CD4-positive, alpha-beta memory T cell (primary cell): ENCODE measurements at regions not wholly inside any gene's neighbourhood (a gene's known extent, or its start where the extent isn't known, plus 50 kb on each side); places are given as distances from the start of the nearest gene placed in this dataset.

Experiments used
- CTCF ChIA-PET: fragments of 350-600 bp; sonication (Branson Sonifier 250); formaldehyde crosslinking; loops from one replicate; lab custom pipeline; 2021; ENCODE audit warnings: inconsistent platforms; ENCODE audit not compliant: partially characterized antibody; lab: Charles Lee
- POLR2A ChIA-PET: fragments of 350-600 bp; sonication (Branson Sonifier 250); formaldehyde crosslinking; loops from one replicate; lab custom pipeline; 2021; ENCODE audit not compliant: partially characterized antibody; lab: Charles Lee
- DNase-seq, 5 donors: peaks; one replicate each; pipeline versions ENCODE4 v3.0.0 to v3.0.0-alpha.2; 2020 to 2022; ENCODE audit warnings: mixed read lengths in 1 of 5
- H3K27ac ChIP-seq: one replicate; pipeline ENCODE4 v1.7.0; 2013; ENCODE audit warnings: low read depth, low read length
- H3K27me3 ChIP-seq: 2 replicates; pipeline ENCODE4 v1.7.0; 2013; ENCODE audit warnings: mild to moderate bottlenecking, low read length, moderate library complexity; ENCODE audit not compliant: insufficient read depth
- H3K36me3 ChIP-seq: 2 replicates; pipeline ENCODE4 v1.7.0; 2013; ENCODE audit warnings: mild to moderate bottlenecking, low read length, moderate library complexity; ENCODE audit not compliant: insufficient read depth
- H3K4me1 ChIP-seq: 2 replicates; pipeline ENCODE4 v1.7.0; 2013; ENCODE audit warnings: mild to moderate bottlenecking, low read length, moderate library complexity; ENCODE audit not compliant: insufficient read depth
- H3K4me3 ChIP-seq, 2 donors: one replicate each; pipeline ENCODE4 v1.7.0; 2013; ENCODE audit warnings: low read length in 2 of 2, mild to moderate bottlenecking in 1 of 2
- H3K9me3 ChIP-seq, 2 donors: one replicate each; pipeline ENCODE4 v1.7.0; 2013; ENCODE audit warnings: low read length in 2 of 2, control low read depth in 1 of 2; ENCODE audit not compliant: control insufficient read depth in 1 of 2
- H3K27ac Mint-ChIP-seq, 7 donors: one replicate each; pipeline ENCODE4 v1.8.0; 2020 to 2021; ENCODE audit warnings: mixed read lengths in 7 of 7, mild to moderate bottlenecking in 6 of 7, inconsistent platforms in 3 of 7, moderate library complexity in 3 of 7
- H3K27me3 Mint-ChIP-seq, 2 donors: one replicate each; pipeline ENCODE4 v1.8.0; 2020 to 2021; ENCODE audit warnings: mixed read lengths in 2 of 2
- H3K36me3 Mint-ChIP-seq, 2 donors: one replicate each; pipeline ENCODE4 v1.8.0; 2020 to 2021; ENCODE audit warnings: mixed read lengths in 2 of 2, inconsistent platforms in 1 of 2, mild to moderate bottlenecking in 1 of 2
- H3K4me1 Mint-ChIP-seq, 4 donors: one replicate each; pipeline ENCODE4 v1.8.0; 2020 to 2021; ENCODE audit warnings: mixed read lengths in 4 of 4, mild to moderate bottlenecking in 1 of 4
- H3K4me3 Mint-ChIP-seq, 8 donors: one replicate each; pipeline ENCODE4 v1.8.0; 2020 to 2021; ENCODE audit warnings: mixed read lengths in 8 of 8, mild to moderate bottlenecking in 7 of 8, moderate library complexity in 6 of 8, inconsistent platforms in 3 of 8
- H3K9me3 Mint-ChIP-seq, 8 donors: one replicate each; pipeline ENCODE4 v1.8.0; 2020 to 2021; ENCODE audit warnings: mixed read lengths in 8 of 8, mild to moderate bottlenecking in 5 of 8, inconsistent platforms in 3 of 8, moderate library complexity in 1 of 8
- intact Hi-C: fragments of 100-400 bp; cut with micrococcal nuclease; formaldehyde crosslinking; loops from one replicate; pipeline ENCODE4 v1.15.1; 2023

GRCh38 chr12:84174115-84174514 is 738.5 kb downstream of the SLC6A15 start:
- Mint-ChIP-seq H3K4me3 (no peak overlapping the region), H3K27ac (no peak overlapping the region), H3K36me3 (no peaks in the 10 kb centered on the region), H3K4me1 (no peaks in the 10 kb centered on the region), H3K27me3 (no peaks in the 10 kb centered on the region), H3K9me3 (peaks cover 0 to 6% (median 1%) of the 10 kb centered on the region in 8 donors)
- intact Hi-C loops = no loop called here
- H3K4me1 ChIP-seq = no peaks in the 10 kb centered on the region
- H3K36me3 ChIP-seq = no peaks in the 10 kb centered on the region
- H3K9me3 ChIP-seq = no peaks in the 10 kb centered on the region
- DNase-seq = no peak
- no peaks in the 10 kb centered on the region for H3K27me3 ChIP-seq
- ChIA-PET POLR2A (no interaction called here), CTCF (no interaction called here)
- no peak overlapping the region for H3K4me3 ChIP-seq
- H3K27ac ChIP-seq = no peak overlapping the region

GRCh38 chr12:84172823-84173424 is 739.7 kb downstream of the SLC6A15 start:
- intact Hi-C loops = no loop called here
- Histone ChIP-seq H3K9me3 (no peaks in the 10 kb centered on the region), H3K36me3 (no peaks in the 10 kb centered on the region), H3K27me3 (no peaks in the 10 kb centered on the region), H3K4me3 (no peak overlapping the region), H3K4me1 (no peaks in the 10 kb centered on the region), H3K27ac (no peak overlapping the region)
- DNase-seq = no peak
- no peaks in the 10 kb centered on the region for H3K4me1 Mint-ChIP-seq
- no peak overlapping the region for H3K4me3 Mint-ChIP-seq
- H3K9me3 Mint-ChIP-seq = peaks cover 0 to 6% (median 1%) of the 10 kb centered on the region in 8 donors
- no peaks in the 10 kb centered on the region for H3K27me3 Mint-ChIP-seq
- H3K27ac Mint-ChIP-seq = no peak overlapping the region
- CTCF ChIA-PET = no interaction called here
- no peaks in the 10 kb centered on the region for H3K36me3 Mint-ChIP-seq
- POLR2A ChIA-PET = no interaction called here

GRCh38 chr12:84166812-84167211 is 745.8 kb downstream of the SLC6A15 start:
- POLR2A ChIA-PET = no interaction called here
- no peaks in the 10 kb centered on the region for H3K9me3 ChIP-seq

DNA sequence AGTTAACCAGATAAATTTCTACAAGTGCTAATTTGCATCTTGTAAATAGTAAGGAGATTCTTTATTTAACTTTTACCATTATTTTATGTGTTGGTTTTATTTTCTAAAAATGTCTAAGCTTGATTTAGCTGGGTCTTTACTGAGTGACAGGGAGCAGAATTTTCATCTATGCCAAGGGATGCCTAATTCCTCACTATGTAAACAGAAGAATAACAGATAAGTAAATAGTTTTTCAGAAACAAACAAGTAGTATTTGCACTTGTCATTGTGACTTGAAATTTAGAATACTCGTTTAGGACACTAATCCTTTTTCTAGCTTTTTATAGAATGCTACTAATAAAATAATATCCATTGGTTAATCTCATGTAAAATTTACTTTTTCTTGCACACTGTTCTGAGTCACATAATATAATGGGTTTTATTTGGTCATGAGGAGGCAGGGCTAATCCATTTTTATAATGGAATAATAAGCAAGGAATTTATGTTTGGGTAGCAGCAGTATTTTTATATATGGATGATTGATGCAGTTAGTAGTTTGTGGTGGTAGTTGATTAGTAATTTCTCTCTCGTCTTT is 746.5 kb downstream of the SLC6A15 start:
- CTCF ChIA-PET = no interaction called here
- no peaks in the 10 kb centered on the region for H3K9me3 ChIP-seq

More at GRCh38 chr12:84166812-84167211, 745.8 kb downstream of the SLC6A15 start:
- no peak overlapping the region for H3K27ac Mint-ChIP-seq
- Histone ChIP-seq H3K27me3 (no peaks in the 10 kb centered on the region), H3K36me3 (no peaks in the 10 kb centered on the region), H3K4me1 (no peaks in the 10 kb centered on the region), H3K27ac (no peak overlapping the region), H3K4me3 (no peak overlapping the region)
- intact Hi-C loops = no loop called here
- H3K4me1 Mint-ChIP-seq = no peaks in the 10 kb centered on the region
- no peak overlapping the region for H3K4me3 Mint-ChIP-seq
- no peaks in the 10 kb centered on the region for H3K36me3 Mint-ChIP-seq
- peaks cover 0 to 2% (median 0%) of the 10 kb centered on the region in 8 donors for H3K9me3 Mint-ChIP-seq
- no peak for DNase-seq
- H3K27me3 Mint-ChIP-seq = no peaks in the 10 kb centered on the region
- CTCF ChIA-PET = no interaction called here

DNA sequence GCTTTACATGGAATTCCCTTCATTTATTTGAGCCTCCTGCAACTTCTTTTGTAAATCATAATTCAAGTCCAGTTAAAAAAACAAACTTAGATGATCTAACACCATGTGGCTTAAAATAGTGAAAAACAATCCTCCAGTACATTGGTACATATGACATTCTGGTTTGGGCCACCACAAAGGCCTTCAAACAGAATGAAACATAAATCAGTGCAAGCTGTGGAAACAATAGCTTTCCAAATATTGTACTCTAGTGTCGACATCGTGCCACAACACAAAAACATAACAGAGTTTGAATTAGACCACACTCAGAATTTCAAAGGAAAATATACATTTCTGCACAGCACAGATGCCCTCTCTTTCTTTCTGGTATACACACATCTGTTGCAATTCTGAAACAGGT is 751.3 kb downstream of the SLC6A15 start:
- POLR2A ChIA-PET = no interaction called here
- Mint-ChIP-seq H3K27me3 (no peaks in the 10 kb centered on the region), H3K36me3 (no peaks in the 10 kb centered on the region)

More for the DNA sequence above, 746.5 kb downstream of the SLC6A15 start:
- H3K4me3 ChIP-seq = no peak overlapping the region
- no peak overlapping the region for H3K4me3 Mint-ChIP-seq
- DNase-seq = no peak
- no peaks in the 10 kb centered on the region for H3K27me3 ChIP-seq
- POLR2A ChIA-PET = no interaction called here
- no peaks in the 10 kb centered on the region for H3K4me1 Mint-ChIP-seq
- no peak overlapping the region for H3K27ac Mint-ChIP-seq
- no peaks in the 10 kb centered on the region for H3K27me3 Mint-ChIP-seq
- peaks cover 0 to 2% (median 0%) of the 10 kb centered on the region in 8 donors for H3K9me3 Mint-ChIP-seq
- H3K4me1 ChIP-seq = no peaks in the 10 kb centered on the region
- no peaks in the 10 kb centered on the region for H3K36me3 ChIP-seq
- H3K36me3 Mint-ChIP-seq = no peaks in the 10 kb centered on the region
- intact Hi-C loops = no loop called here
- no peak overlapping the region for H3K27ac ChIP-seq

DNA sequence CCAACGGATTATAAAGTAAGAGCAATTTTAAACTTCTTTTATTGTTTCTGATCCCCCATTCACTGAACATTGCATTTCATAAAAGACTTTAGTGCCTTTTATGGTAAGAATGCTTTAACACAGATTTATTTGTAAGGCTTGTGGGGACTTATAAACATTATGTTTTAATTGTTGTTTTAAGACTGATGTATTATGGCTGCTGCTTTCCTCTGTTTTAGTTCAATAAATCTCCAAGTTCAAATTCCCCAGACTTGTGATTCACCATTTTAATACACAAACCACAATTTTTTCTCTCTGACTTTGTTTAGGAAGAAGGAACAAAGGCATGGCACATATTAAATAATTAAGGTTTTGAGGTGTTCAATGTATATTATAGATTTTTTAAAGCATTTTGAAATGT is 753.3 kb downstream of the SLC6A15 start:
- no peak for DNase-seq
- Histone ChIP-seq H3K36me3 (no peaks in the 10 kb centered on the region), H3K4me3 (no peak overlapping the region), H3K4me1 (no peaks in the 10 kb centered on the region), H3K27me3 (no peaks in the 10 kb centered on the region), H3K9me3 (no peaks in the 10 kb centered on the region), H3K27ac (no peak overlapping the region)
- intact Hi-C loops = no loop called here
- POLR2A ChIA-PET = no interaction called here
- Mint-ChIP-seq H3K27ac (no peak overlapping the region), H3K36me3 (no peaks in the 10 kb centered on the region), H3K27me3 (no peaks in the 10 kb centered on the region), H3K4me3 (no peak overlapping the region), H3K4me1 (no peaks in the 10 kb centered on the region), H3K9me3 (peaks cover 0 to 5% (median 0%) of the 10 kb centered on the region in 8 donors)
- CTCF ChIA-PET = no interaction called here

More for the DNA sequence above, 751.3 kb downstream of the SLC6A15 start:
- H3K9me3 Mint-ChIP-seq = peaks cover 0 to 2% (median 0%) of the 10 kb centered on the region in 8 donors
- no peaks in the 10 kb centered on the region for H3K4me1 Mint-ChIP-seq
- no peaks in the 10 kb centered on the region for H3K27me3 ChIP-seq
- H3K4me3 ChIP-seq = no peak overlapping the region
- no peak overlapping the region for H3K4me3 Mint-ChIP-seq
- H3K36me3 ChIP-seq = no peaks in the 10 kb centered on the region
- DNase-seq = no peak
- intact Hi-C loops = no loop called here
- H3K27ac ChIP-seq = no peak overlapping the region
- H3K4me1 ChIP-seq = no peaks in the 10 kb centered on the region
- H3K27ac Mint-ChIP-seq = no peak overlapping the region
- CTCF ChIA-PET = no interaction called here
- H3K9me3 ChIP-seq = no peaks in the 10 kb centered on the region

GRCh38 chr12:84157170-84157569 is 755.4 kb downstream of the SLC6A15 start:
- ChIA-PET CTCF (no interaction called here), POLR2A (no interaction called here)
- Histone ChIP-seq H3K27me3 (no peaks in the 10 kb centered on the region), H3K4me1 (no peaks in the 10 kb centered on the region), H3K36me3 (no peaks in the 10 kb centered on the region), H3K27ac (no peak overlapping the region), H3K9me3 (no peaks in the 10 kb centered on the region), H3K4me3 (no peak overlapping the region)
- no peak for DNase-seq
- peaks cover 0 to 5% (median under 1%) of the 10 kb centered on the region in 8 donors for H3K9me3 Mint-ChIP-seq
- no peaks in the 10 kb centered on the region for H3K36me3 Mint-ChIP-seq
- H3K4me3 Mint-ChIP-seq = no peak overlapping the region
- no peak overlapping the region for H3K27ac Mint-ChIP-seq
- no peaks in the 10 kb centered on the region for H3K4me1 Mint-ChIP-seq
- intact Hi-C loops = no loop called here
- no peaks in the 10 kb centered on the region for H3K27me3 Mint-ChIP-seq
